ENCODE measurements at regions not wholly inside any gene's neighbourhood (a gene's known extent, or its start where the extent isn't known, plus 50 kb on each side); places are given as distances from the start of the nearest gene placed in this dataset.

DNA sequence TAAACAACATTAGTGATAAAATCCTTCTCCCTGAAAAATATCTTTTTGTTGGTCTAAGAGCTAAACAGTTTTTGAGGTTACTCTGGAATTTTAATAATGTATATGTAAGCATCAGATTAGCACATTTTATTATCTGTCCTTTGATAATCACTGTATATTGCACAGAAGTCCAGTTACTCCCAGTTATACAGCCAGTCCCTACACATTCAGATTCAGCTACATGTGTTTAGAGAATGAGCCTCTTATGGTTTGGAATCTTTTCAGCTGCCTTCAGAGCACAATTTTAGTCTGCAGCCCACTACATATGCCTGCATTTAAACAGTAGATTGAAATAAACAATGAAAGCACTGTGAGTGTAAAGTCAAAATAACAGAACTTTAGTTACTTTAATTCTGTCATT lies 438.2 kb downstream of the ARHGEF28 start:
- FAIRE-seq, result no peak
- DNase-seq (ENCODE audit: extremely low spot score, insufficient read length, low read depth), result no peak

DNA sequence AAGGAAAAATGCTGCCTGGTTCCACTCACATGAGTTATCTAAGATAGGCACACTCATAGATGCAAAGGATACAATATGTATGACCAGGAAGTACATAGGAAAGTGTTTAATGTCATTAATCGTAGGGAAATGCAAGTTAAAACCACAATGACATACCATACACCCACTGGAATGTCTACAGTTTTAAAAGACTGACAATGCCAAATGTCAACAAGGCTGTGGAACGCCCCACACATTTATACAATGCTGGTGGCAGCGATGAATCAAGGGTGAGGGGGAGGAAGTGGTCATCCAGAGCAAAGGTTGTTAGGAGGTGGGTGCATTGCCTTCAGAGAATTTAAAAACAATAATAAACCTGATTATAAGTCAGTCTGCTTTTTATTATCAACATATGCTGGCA lies 437.8 kb downstream of the ARHGEF28 start:
- no peak for DNase-seq (ENCODE audit: extremely low spot score, insufficient read length, low read depth)

GRCh38 chr5:74063346-74063745 lies 437.4 kb downstream of the ARHGEF28 start:
- DNase-seq (ENCODE audit: extremely low spot score, insufficient read length, low read depth), result no peak
- FAIRE-seq, result no peak

More for the DNA sequence above, 437.8 kb downstream of the ARHGEF28 start:
- no peak for FAIRE-seq

DNA sequence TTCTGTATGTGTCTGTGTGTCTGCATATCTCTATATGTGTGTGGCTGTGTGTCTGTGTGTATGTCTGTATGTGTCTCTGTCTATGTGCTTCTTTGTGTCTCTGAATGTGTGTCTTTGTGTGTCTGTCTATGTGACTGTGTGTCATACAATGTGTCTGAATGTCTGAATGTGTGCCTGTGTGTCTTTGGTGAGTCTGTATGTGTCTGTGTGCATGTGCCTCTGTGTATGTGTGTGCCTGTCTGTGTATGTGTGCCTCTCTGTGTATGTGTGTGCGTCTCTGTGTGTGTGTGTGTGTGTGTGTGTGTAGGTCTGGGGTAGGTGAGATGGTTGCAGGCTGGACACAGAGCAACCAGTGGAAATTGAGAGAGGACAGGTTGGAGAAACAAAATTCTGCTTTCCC lies 435.3 kb downstream of the ARHGEF28 start:
- FAIRE-seq (no peak), DNase-seq (ENCODE audit: extremely low spot score, insufficient read length, low read depth) (no peak)

DNA sequence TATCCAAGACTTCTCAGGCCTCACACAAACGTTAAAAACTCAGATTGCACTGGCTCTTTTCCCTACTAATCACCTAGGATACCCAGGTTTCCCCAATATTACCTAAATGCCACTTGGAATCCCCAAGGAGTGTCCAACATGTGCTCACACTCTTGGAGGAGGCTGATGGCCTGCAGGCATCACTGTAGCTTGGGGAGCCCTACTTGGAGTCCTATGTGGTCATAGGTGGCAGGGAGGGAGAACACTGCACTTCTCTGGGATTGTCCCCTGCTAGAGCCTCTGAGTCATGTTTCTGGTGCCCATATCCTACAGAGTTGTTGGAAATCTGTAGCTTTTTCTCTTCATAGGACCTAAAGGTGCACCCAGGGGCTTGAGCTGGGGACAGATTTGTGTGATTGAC lies 433.7 kb downstream of the ARHGEF28 start:
- no peak for FAIRE-seq
- no peak for DNase-seq (ENCODE audit: extremely low spot score, insufficient read length, low read depth)

DNA sequence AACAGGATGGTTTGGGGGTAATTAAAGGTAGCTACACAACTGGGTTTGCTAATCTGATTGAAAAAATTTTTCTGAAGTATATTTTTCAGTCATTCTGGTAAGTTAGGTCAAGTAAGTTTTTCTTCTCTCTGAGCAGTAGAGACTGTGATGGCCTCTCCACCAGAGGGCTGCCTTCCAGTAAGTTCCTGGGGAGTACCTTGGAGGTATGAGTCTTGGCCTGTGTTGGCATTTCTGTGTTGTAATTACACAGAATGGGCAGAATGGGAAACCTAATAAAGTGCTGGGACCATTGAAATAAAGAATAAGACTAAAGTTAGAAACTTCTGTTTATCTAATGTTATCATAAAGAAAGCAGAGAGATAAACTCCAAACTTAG lies 430.8 kb downstream of the ARHGEF28 start:
- no peak for DNase-seq (ENCODE audit: extremely low spot score, insufficient read length, low read depth)
- FAIRE-seq, result no peak

DNA sequence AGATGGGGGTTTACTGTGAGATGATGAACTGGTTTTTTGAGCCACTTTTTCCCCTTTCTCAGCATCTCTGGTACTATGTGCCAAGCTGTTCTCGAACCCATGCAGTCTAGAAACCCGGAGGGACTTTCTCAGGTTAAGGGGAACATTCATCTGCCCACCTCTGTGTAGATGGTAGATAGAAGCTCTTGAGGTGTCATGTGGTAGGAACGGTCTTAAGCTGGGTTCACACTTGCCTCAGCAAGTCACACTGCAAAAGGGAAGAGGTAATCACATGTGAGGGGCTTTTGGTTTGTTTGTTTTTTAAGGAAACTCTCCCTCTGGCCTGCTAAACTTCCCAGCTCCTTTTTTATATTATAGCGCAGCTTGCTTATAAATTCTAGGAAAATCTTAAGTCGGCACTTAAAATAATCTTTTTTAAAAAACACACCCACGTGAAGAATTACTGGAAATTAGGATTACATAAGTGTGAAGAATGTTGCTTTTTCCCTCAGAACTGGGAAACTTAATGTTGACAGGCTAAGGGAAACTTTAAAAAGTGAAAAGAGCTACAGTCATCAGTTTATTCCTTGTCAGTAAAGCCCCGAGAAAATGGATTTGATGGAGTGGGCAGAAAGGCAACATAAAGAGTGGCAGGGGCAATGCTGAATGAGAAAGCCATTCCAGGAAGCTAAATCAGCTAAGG lies 430.3 kb downstream of the ARHGEF28 start:
- DNase-seq (ENCODE audit: extremely low spot score, insufficient read length, low read depth), result no peak
- no peak for FAIRE-seq

DNA sequence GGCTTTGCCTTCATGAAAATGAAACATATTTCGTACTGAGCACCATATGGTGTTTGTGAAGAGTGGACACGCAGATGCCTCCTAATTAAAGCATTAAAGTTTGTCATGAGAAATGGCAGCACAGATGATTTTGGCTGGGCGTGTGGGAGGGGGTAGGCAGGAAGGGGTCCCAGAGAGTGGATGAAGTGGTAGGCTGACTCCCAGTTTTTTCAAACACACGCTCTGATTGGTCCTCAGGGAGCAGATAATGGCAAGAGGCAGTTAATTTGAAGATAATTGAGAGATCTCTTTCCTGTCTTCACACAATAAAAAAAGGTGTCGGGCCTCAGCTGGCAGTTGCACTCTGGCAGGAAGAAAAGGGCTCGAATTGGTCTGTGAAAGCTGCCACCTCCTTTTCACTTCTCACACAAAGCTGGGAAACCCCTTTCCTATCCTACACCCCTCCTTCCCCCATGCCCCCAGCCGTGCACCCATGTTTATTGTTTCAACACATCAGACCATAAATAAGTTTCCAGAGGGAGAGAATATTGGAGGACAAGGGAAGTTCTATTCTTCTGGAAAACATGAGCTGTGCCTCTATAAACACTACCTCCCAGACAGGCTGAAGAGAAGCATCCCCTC lies 429.6 kb downstream of the ARHGEF28 start:
- no peak for DNase-seq (ENCODE audit: extremely low spot score, insufficient read length, low read depth)
- FAIRE-seq, result no peak

- FAIRE-seq, result no peak
- DNase-seq (ENCODE audit: extremely low spot score, insufficient read length, low read depth), result no peak
These were observed 428.8 kb downstream of the ARHGEF28 start for GRCh38 chr5:74054641-74055421.

GRCh38 chr5:74054139-74054538 lies 428.1 kb downstream of the ARHGEF28 start:
- DNase-seq (ENCODE audit: extremely low spot score, insufficient read length, low read depth), result no peak

GRCh38 chr5:74052441-74053221 lies 426.6 kb downstream of the ARHGEF28 start:
- DNase-seq (ENCODE audit: extremely low spot score, insufficient read length, low read depth) (no peak), FAIRE-seq (no peak)

More at GRCh38 chr5:74054139-74054538, 428.1 kb downstream of the ARHGEF28 start:
- no peak for FAIRE-seq

DNA sequence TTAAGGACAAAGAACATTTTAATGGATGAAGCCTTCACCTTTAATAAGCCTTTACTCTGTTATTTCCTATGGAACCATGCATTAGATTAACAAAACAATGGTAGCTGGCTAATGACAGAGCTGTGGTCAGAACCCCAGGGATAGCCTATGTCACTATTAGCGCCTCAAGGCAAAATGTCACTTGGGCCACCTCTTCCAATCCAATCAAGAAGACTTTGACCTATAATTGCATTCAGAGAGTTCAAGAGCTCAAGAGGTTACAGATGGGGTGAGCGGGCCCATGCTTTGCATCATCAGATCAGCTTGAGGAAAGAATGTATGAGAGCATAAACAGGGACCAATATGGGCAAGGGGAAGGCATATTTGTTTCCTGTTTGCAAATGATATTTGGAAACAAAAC lies 425.1 kb downstream of the ARHGEF28 start:
- FAIRE-seq (no peak), DNase-seq (ENCODE audit: extremely low spot score, insufficient read length, low read depth) (no peak)

- no peak for DNase-seq (ENCODE audit: extremely low spot score, insufficient read length, low read depth)
- FAIRE-seq, result no peak
These were observed 418.9 kb downstream of the ARHGEF28 start for GRCh38 chr5:74044936-74045335.

- no peak for DNase-seq (ENCODE audit: extremely low spot score, insufficient read length, low read depth)
These were observed 417.0 kb downstream of the ARHGEF28 start for GRCh38 chr5:74042959-74043358.

DNA sequence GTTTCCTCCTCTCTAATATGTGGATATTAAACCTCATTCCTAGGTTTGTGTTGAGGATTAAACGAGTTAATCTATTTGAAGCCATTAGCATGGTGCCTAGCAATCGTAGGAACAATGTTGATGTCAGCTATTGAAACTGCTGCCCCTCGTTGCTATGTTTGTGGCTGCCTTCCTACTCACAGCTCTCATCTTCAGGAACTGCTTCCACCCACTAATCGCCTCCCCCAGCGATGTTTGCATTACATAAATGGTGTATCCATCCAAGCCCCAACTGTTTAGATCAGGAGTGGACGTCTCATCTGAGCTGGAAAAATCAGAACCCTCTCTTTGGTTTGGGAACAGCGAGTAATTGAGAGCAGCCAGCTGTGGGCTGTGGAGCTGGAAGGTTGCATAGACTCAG lies 416.6 kb downstream of the ARHGEF28 start:
- FAIRE-seq (no peak), DNase-seq (ENCODE audit: extremely low spot score, insufficient read length, low read depth) (no peak)

More at GRCh38 chr5:74042959-74043358, 417.0 kb downstream of the ARHGEF28 start:
- FAIRE-seq, result no peak

DNA sequence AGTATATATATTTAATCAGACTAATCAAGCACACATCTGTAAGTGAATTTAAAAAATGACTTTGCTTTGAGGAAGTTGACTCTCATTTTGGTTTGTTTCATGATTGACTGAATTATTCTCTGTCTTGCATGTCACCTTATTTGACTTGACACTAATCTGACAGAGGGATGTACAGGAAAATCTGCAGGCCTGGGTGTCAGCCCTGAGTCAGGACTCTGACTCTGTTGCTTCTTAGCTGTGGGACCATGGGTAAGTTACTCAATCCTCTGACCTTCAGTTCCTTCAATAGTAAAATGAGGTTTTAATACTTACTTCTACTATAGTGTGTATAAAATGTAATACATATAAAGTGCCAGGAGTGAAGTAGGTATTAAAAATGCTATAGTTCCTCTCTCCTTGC lies 415.9 kb downstream of the ARHGEF28 start:
- FAIRE-seq (no peak), DNase-seq (ENCODE audit: extremely low spot score, insufficient read length, low read depth) (no peak)

DNA sequence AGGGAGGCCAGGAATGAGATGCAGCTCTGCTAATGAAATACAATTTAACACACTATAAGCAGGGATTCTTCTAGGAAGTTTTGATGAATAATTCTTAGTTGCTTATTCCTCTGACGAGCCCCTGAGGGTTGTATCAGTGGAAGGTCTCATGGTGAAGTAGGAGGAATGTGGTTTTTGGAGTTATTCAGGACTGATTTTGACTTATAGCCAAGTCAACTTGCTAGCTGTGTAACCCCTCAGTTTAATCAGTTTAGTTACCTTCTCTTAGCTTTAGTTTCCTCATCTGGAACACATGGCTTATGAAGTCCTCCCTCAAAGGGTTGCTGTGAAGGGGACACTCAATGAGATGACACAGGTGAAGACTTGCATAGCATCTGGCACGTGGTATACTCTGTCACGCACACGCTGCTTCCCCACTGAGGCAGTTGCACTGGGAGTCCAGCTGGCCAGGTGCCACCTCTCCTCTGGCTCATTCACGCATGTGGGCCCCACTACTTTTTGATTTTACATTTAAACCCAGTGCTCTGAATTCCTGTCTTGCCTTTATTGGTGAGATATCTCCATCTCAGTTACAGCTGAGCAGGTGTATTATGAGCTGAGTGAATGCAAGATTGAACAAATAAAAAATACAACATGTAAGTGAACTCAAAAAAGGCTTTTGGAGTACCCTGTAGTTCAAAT lies 415.0 kb downstream of the ARHGEF28 start:
- FAIRE-seq, result no peak

DNA sequence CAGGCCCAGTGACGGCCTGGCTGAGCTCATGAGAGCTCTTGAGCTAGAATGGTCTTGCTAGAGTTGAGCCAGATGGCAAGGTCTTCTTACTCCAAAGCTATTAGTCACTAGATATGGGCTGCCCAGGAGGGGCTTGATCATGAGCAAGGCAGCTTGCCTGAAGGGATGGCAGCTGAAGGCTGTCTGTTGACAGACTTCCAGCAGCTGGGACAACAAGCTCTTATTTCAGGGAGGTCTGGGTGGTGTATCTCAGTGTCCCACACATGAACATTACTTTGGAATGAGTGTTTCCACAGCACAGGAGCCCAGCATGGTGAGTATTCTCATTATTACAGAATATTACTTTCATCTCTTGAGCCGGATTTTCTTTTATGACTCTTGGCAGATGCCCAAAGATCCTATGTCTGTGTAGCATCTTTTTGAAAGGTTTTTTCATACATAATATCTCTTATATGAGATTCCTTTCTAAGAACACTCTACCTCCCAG lies 414.1 kb downstream of the ARHGEF28 start:
- no peak for FAIRE-seq
- DNase-seq (ENCODE audit: extremely low spot score, insufficient read length, low read depth), result no peak

More for the DNA sequence above, 415.0 kb downstream of the ARHGEF28 start:
- DNase-seq (ENCODE audit: extremely low spot score, insufficient read length, low read depth), result no peak

GRCh38 chr5:74037321-74037720 lies 411.3 kb downstream of the ARHGEF28 start:
- FAIRE-seq (no peak), DNase-seq (ENCODE audit: extremely low spot score, insufficient read length, low read depth) (no peak)

GRCh38 chr5:74035521-74035937 lies 409.5 kb downstream of the ARHGEF28 start:
- FAIRE-seq, result peak; percentile 88
- peak; percentile 15 for DNase-seq (ENCODE audit: extremely low spot score, insufficient read length, low read depth)
